ENCODE measurements at regions not wholly inside any gene's neighbourhood (a gene's known extent, or its start where the extent isn't known, plus 50 kb on each side); places are given as distances from the start of the nearest gene placed in this dataset.

- DNase-seq = peak; percentile 8
Measured at GRCh38 chr7:116083796-116084195, 53.2 kb upstream of the TFEC start.

- no peak for DNase-seq
Measured at GRCh38 chr7:116086547-116087045, 56.0 kb upstream of the TFEC start.

GRCh38 chr7:116087291-116087690 is 56.7 kb upstream of the TFEC start:
- no peak for DNase-seq

- no peak for DNase-seq
Measured at GRCh38 chr7:116087984-116088383, 57.4 kb upstream of the TFEC start.

- DNase-seq = no peak
Measured at GRCh38 chr7:116089293-116089692, 58.7 kb upstream of the TFEC start.

- no peak for DNase-seq
Measured at GRCh38 chr7:116093516-116094301, 63.1 kb upstream of the TFEC start.

- DNase-seq = no peak
Measured at GRCh38 chr7:116095396-116095795, 64.8 kb upstream of the TFEC start.

GRCh38 chr7:116097365-116098009 is 66.9 kb upstream of the TFEC start:
- peak; percentile 21 for DNase-seq

- no peak for DNase-seq
Measured at GRCh38 chr7:116098175-116098574, 67.6 kb upstream of the TFEC start.

GRCh38 chr7:116100626-116101025 is 70.1 kb upstream of the TFEC start:
- no peak for DNase-seq

GRCh38 chr7:116101704-116102103 is 71.1 kb upstream of the TFEC start:
- no peak for DNase-seq

GRCh38 chr7:116111475-116111874 is 80.9 kb upstream of the TFEC start:
- no peak for DNase-seq

GRCh38 chr7:116113310-116113709 is 82.7 kb upstream of the TFEC start:
- no peak for DNase-seq

GRCh38 chr7:116120839-116121238 is 89.5 kb upstream of the TES start:
- DNase-seq = no peak

GRCh38 chr7:116122972-116123595 is 87.3 kb upstream of the TES start:
- DNase-seq = peak; percentile 73

GRCh38 chr7:116128139-116128538 is 82.2 kb upstream of the TES start:
- no peak for DNase-seq

GRCh38 chr7:116135306-116135705 is 75.0 kb upstream of the TES start:
- peak; percentile 10 for DNase-seq

- peak; percentile 75 for DNase-seq
Measured at GRCh38 chr7:116138202-116138801, 72.0 kb upstream of the TES start.

- no peak for DNase-seq
Measured at GRCh38 chr7:116139007-116139406, 71.3 kb upstream of the TES start.

GRCh38 chr7:116139807-116140206 is 70.5 kb upstream of the TES start:
- DNase-seq = peak; percentile 7

- DNase-seq = no peak
Measured at GRCh38 chr7:116142374-116142773, 68.0 kb upstream of the TES start.

- DNase-seq = peak; percentile 37
Measured at GRCh38 chr7:116142850-116143249, 67.5 kb upstream of the TES start.

GRCh38 chr7:116145245-116145852 is 65.0 kb upstream of the TES start:
- no peak for DNase-seq

All from NCI-H69 (cell line).